IMR-90 (cell line): ENCODE measurements at regions not wholly inside any gene's neighbourhood (a gene's known extent, or its start where the extent isn't known, plus 50 kb on each side); places are given as distances from the start of the nearest gene placed in this dataset.

Experiments used
- ATAC-seq: fragments of 200-7000 bp; cut with Tn5 transposase; 2 replicates; pipeline ENCODE4 v1.9.1; 2020; ENCODE audit warnings: low read depth, mild to moderate bottlenecking, moderate library complexity
- BruUV-seq: library from RNA; stranded (reverse); fragments of 400-500 nt; replicated peaks from 2 replicates; lab custom pipeline; 2021; lab: Mats Ljungman, UMichigan
- CTCF ChIA-PET: fragments of 300-600 bp; formaldehyde crosslinking; extraction: SDS; loops from one replicate; lab custom pipeline; 2021; ENCODE audit warnings: antibody characterized with exemption; lab: Yijun Ruan, JAX
- POLR2A ChIA-PET: fragments of 300-600 bp; sonication (Branson Sonifier 250); formaldehyde crosslinking; loops from one replicate; lab custom pipeline; 2022; ENCODE audit warnings: antibody characterized with exemption; ENCODE audit not compliant: unreplicated experiment; lab: Charles Lee
- DNase-seq: peaks from one replicate; pipeline ENCODE4 v3.0.0; 2013
- H2AFZ ChIP-seq: replicated peaks from 2 replicates; pipeline ENCODE3; 2013; ENCODE audit warnings: low read length, mild to moderate bottlenecking; ENCODE audit not compliant: poor library complexity
- H2AK5ac ChIP-seq: 2 replicates; pipeline ENCODE4 v1.6.1; 2013; ENCODE audit warnings: low read depth, low read length, inconsistent platforms
- H2AK9ac ChIP-seq: replicated peaks from 2 replicates; pipeline ENCODE3; 2013; ENCODE audit warnings: mild to moderate bottlenecking, low read depth, low read length, moderate library complexity; ENCODE audit not compliant: poor library complexity
- H2BK120ac ChIP-seq: 2 replicates; pipeline ENCODE4 v1.6.1; 2013; ENCODE audit warnings: low read depth, low read length, inconsistent platforms
- H2BK15ac ChIP-seq: 3 replicates; pipeline ENCODE4 v1.6.1; 2013; ENCODE audit warnings: low read depth, low read length, inconsistent platforms
- H2BK20ac ChIP-seq: 2 replicates; pipeline ENCODE4 v1.6.1; 2013; ENCODE audit warnings: low read depth, mild to moderate bottlenecking, inconsistent platforms, low read length, moderate library complexity
- H2BK5ac ChIP-seq: 2 replicates; pipeline ENCODE4 v1.6.1; 2013; ENCODE audit warnings: mild to moderate bottlenecking, low read depth, low read length, inconsistent platforms; ENCODE audit not compliant: poor library complexity, severe bottlenecking
- H3K14ac ChIP-seq: replicated peaks from 2 replicates; pipeline ENCODE4 v1.6.1; 2013; ENCODE audit warnings: low read depth, low read length, inconsistent platforms
- H3K18ac ChIP-seq: 2 replicates; pipeline ENCODE4 v1.6.1; 2013; ENCODE audit warnings: low read depth, low read length, control low read depth
- H3K23ac ChIP-seq: 2 replicates; pipeline ENCODE4 v1.6.1; 2013; ENCODE audit warnings: low read depth, low read length, inconsistent platforms
- H3K27ac ChIP-seq: 2 replicates; pipeline ENCODE4 v1.5.1; 2013; ENCODE audit warnings: mild to moderate bottlenecking, control low read depth, low read length; ENCODE audit not compliant: insufficient read depth
- H3K27me3 ChIP-seq: 2 replicates; pipeline ENCODE4 v1.6.1; 2013; ENCODE audit warnings: low read length; ENCODE audit not compliant: control insufficient read depth, insufficient read depth
- H3K36me3 ChIP-seq: 2 replicates; pipeline ENCODE4 v1.6.1; 2013; ENCODE audit warnings: low read length, mixed read lengths; ENCODE audit not compliant: control insufficient read depth, insufficient read depth
- H3K4ac ChIP-seq: 2 replicates; pipeline ENCODE4 v1.6.1; 2013; ENCODE audit warnings: low read depth, low read length, inconsistent platforms
- H3K4me1 ChIP-seq: 2 replicates; pipeline ENCODE4 v1.6.1; 2013; ENCODE audit warnings: low read length, mixed read lengths; ENCODE audit not compliant: control insufficient read depth, insufficient read depth
- H3K4me2 ChIP-seq: 2 replicates; pipeline ENCODE4 v1.6.1; 2013; ENCODE audit warnings: low read depth, mild to moderate bottlenecking, control low read depth, low read length, moderate library complexity
- H3K4me3 ChIP-seq: 2 replicates; pipeline ENCODE4 v1.5.1; 2013; ENCODE audit warnings: low read depth, mild to moderate bottlenecking, control low read depth, low read length, moderate library complexity; ENCODE audit not compliant: insufficient read depth
- H3K56ac ChIP-seq: 2 replicates; pipeline ENCODE4 v1.6.1; 2013; ENCODE audit warnings: low read length, inconsistent platforms; ENCODE audit not compliant: insufficient read depth; ENCODE audit errors: extremely low read depth
- H3K79me1 ChIP-seq, 2 experiments: 2 replicates each; pipeline ENCODE4 v1.6.1; 2013; ENCODE audit warnings: low read length in 2 of 2, inconsistent platforms in 1 of 2, low read depth in 1 of 2
- H3K9ac ChIP-seq: 2 replicates; pipeline ENCODE4 v1.6.1; 2013; ENCODE audit warnings: low read depth, low read length, control low read depth
- H3K9me1 ChIP-seq: 2 replicates; pipeline ENCODE4 v1.6.1; 2013; ENCODE audit warnings: low read length, inconsistent platforms; ENCODE audit not compliant: insufficient read depth
- H3K9me3 ChIP-seq: 2 replicates; pipeline ENCODE4 v1.6.1; 2013; ENCODE audit warnings: low read length; ENCODE audit not compliant: control insufficient read depth, insufficient read depth
- H4K20me1 ChIP-seq: 2 replicates; pipeline ENCODE4 v1.6.1; 2013; ENCODE audit warnings: low read length, inconsistent platforms; ENCODE audit not compliant: insufficient read depth
- H4K5ac ChIP-seq: 2 replicates; pipeline ENCODE4 v1.6.1; 2013; ENCODE audit warnings: mild to moderate bottlenecking, low read depth, low read length, control low read depth
- H4K8ac ChIP-seq, 2 experiments: 2 replicates each; pipeline ENCODE4 v1.6.1; 2013; ENCODE audit warnings: low read depth in 2 of 2, low read length in 2 of 2, control low read depth in 1 of 2, inconsistent platforms in 1 of 2
- H4K91ac ChIP-seq: 2 replicates; pipeline ENCODE4 v1.6.1; 2013; ENCODE audit warnings: low read depth, low read length, inconsistent platforms; ENCODE audit not compliant: insufficient read depth
- BHLHE40 ChIP-seq: fragments of 150-350 bp; IDR thresholded peaks from 2 replicates; pipeline ENCODE4 v1.6.1; 2016; ENCODE audit warnings: mild to moderate bottlenecking, low read depth, low read length
- CEBPB ChIP-seq: IDR thresholded peaks from 2 replicates; pipeline ENCODE4 v1.6.1; 2012; ENCODE audit warnings: low read depth, low read length, improper control_type of control experiment
- CHD1 ChIP-seq: IDR thresholded peaks from 2 replicates; pipeline ENCODE4 v1.6.1; 2012; ENCODE audit warnings: low read depth, low read length, improper control_type of control experiment
- CTCF ChIP-seq: conservative IDR thresholded peaks from 2 replicates; pipeline ENCODE4 v1.5.1; 2012; ENCODE audit warnings: mild to moderate bottlenecking, low read depth, low read length, improper control_type of control experiment
- ELK1 ChIP-seq: fragments of 150-350 bp; IDR thresholded peaks from 2 replicates; pipeline ENCODE4 v1.6.1; 2016; ENCODE audit warnings: low read depth, mild to moderate bottlenecking, low read length, moderate library complexity, borderline replicate concordance
- FOS ChIP-seq: fragments of 150-350 bp; IDR thresholded peaks from 2 replicates; pipeline ENCODE4 v1.6.1; 2016; ENCODE audit warnings: low read depth, low read length
- MAFK ChIP-seq: IDR thresholded peaks from 2 replicates; pipeline ENCODE4 v1.6.1; 2012; ENCODE audit warnings: low read depth, low read length, improper control_type of control experiment
- MAZ ChIP-seq: IDR thresholded peaks from 2 replicates; pipeline ENCODE4 v1.6.1; 2012; ENCODE audit warnings: low read depth, mild to moderate bottlenecking, low read length, improper control_type of control experiment, moderate library complexity, borderline replicate concordance
- MXI1 ChIP-seq: IDR thresholded peaks from 2 replicates; pipeline ENCODE4 v1.6.1; 2012; ENCODE audit warnings: low read depth, mild to moderate bottlenecking, low read length, moderate library complexity, borderline replicate concordance
- NFE2L2 ChIP-seq: fragments of 150-350 bp; IDR thresholded peaks from 2 replicates; pipeline ENCODE4 v1.6.1; 2016; ENCODE audit warnings: low read depth, mild to moderate bottlenecking, low read length
- POLR2A ChIP-seq: IDR thresholded peaks from 2 replicates; pipeline ENCODE4 v1.6.1; 2012; ENCODE audit warnings: mild to moderate bottlenecking, low read depth, low read length
- RAD21 ChIP-seq: IDR thresholded peaks from 2 replicates; pipeline ENCODE4 v1.6.1; 2012; ENCODE audit warnings: low read length, improper control_type of control experiment
- RCOR1 ChIP-seq: IDR thresholded peaks from 2 replicates; pipeline ENCODE4 v1.6.1; 2012; ENCODE audit warnings: mild to moderate bottlenecking, low read length, improper control_type of control experiment; ENCODE audit not compliant: insufficient replicate concordance
- SMC3 ChIP-seq: fragments of 150-350 bp; IDR thresholded peaks from 2 replicates; pipeline ENCODE4 v1.6.1; 2016; ENCODE audit warnings: low read depth, mild to moderate bottlenecking, antibody characterized with exemption, low read length, moderate library complexity
- USF2 ChIP-seq: fragments of 150-350 bp; IDR thresholded peaks from 2 replicates; pipeline ENCODE4 v1.6.1; 2017; ENCODE audit warnings: mild to moderate bottlenecking, antibody characterized with exemption, low read length, low read depth
- WGBS, 2 experiments: methylation state at CpG; one replicate each; pipeline versions ENCODE4 v1.1.5 to v1.1.7; 2013; ENCODE audit warnings: missing lambda C conversion rate in 2 of 2; ENCODE audit not compliant: insufficient read length in 1 of 2; ENCODE audit errors: extremely low coverage in 2 of 2; 5-methylcytosine and 5-hydroxymethylcytosine counted together
- dilution Hi-C: fragments of 300-500 bp; cut with HindIII; formaldehyde crosslinking; loops from one replicate; pipeline ENCODE4 v1.14.3; 2018; ENCODE audit warnings: low sequenced_read_pairs; ENCODE audit not compliant: unreplicated experiment
- in situ Hi-C: fragments of 300-500 bp; cut with MboI; formaldehyde crosslinking; loops from 3 replicates; pipeline ENCODE4 v1.14.3; 2019; ENCODE audit warnings: low sequenced_read_pairs, inconsistent platforms, mixed read lengths
- intact Hi-C: fragments of 100-400 bp; cut with micrococcal nuclease; formaldehyde crosslinking; loops from 2 replicates; pipeline ENCODE4 v1.10.0; 2022

GRCh38 chr4:3668825-3669552, 97.2 kb upstream of the ADRA2C start:
- H2BK120ac ChIP-seq, result no peak overlapping the region
- dilution Hi-C loops, result no loop called here
- no peak for TF ChIP-seq RAD21
- no peak for TF ChIP-seq ELK1
- no peak for TF ChIP-seq CEBPB
- TF ChIP-seq MAZ, result no peak
- TF ChIP-seq CHD1, result no peak
- no peak for TF ChIP-seq CTCF
- TF ChIP-seq RCOR1, result no peak
- TF ChIP-seq MAFK, result no peak
- no peak for TF ChIP-seq NFE2L2
- TF ChIP-seq SMC3, result no peak
- no peak for TF ChIP-seq BHLHE40
- TF ChIP-seq MXI1, result no peak
- TF ChIP-seq USF2, result no peak
- no peak for TF ChIP-seq POLR2A
- no peak for TF ChIP-seq FOS
- H3K18ac ChIP-seq, result no peak overlapping the region
- no peak overlapping the region for H2BK5ac ChIP-seq
- peaks cover 22% of the 10 kb centered on the region for H3K9me3 ChIP-seq
- H3K27ac ChIP-seq, result no peak overlapping the region
- H2AFZ ChIP-seq, result no peak overlapping the region
- no peak overlapping the region for H3K14ac ChIP-seq
- H3K79me1 ChIP-seq, result no peaks in the 10 kb centered on the region
- no TSS peak for BruUV-seq
- H3K23ac ChIP-seq, result no peak overlapping the region
- 80% methylated on average over 10 of the region's 27 CpGs; no CpG with 5 or more reads in 1 of the 2 experiments for WGBS, 2 experiments
- POLR2A ChIA-PET, result no interaction called here
- H2AK9ac ChIP-seq, result no peak overlapping the region
- no peak overlapping the region for H3K4ac ChIP-seq
- H3K56ac ChIP-seq, result no peak overlapping the region
- intact Hi-C loops, result no loop called here
- H4K91ac ChIP-seq, result no peak overlapping the region
- DNase-seq (no peak), ATAC-seq (no peak)
- CTCF ChIA-PET, result no interaction called here
- H4K8ac ChIP-seq, result no peak overlapping the region
- H4K5ac ChIP-seq, result no peak overlapping the region
- peaks cover 5% of the 10 kb centered on the region for H3K4me1 ChIP-seq
- H3K9ac ChIP-seq, result no peak overlapping the region
- H2BK20ac ChIP-seq, result no peak overlapping the region
- no peak overlapping the region for H2AK5ac ChIP-seq
- no peaks in the 10 kb centered on the region for H3K9me1 ChIP-seq
- peaks cover 33% of the 10 kb centered on the region for H3K27me3 ChIP-seq
- H4K20me1 ChIP-seq, result no peaks in the 10 kb centered on the region
- H3K4me3 ChIP-seq, result no peak overlapping the region
- H3K4me2 ChIP-seq, result no peak overlapping the region
- no peaks in the 10 kb centered on the region for H3K36me3 ChIP-seq
- no peak overlapping the region for H2BK15ac ChIP-seq
- in situ Hi-C loops, result no loop called here
